ENCODE measurements at regions not wholly inside any gene's neighbourhood (a gene's known extent, or its start where the extent isn't known, plus 50 kb on each side); places are given as distances from the start of the nearest gene placed in this dataset.

DNA sequence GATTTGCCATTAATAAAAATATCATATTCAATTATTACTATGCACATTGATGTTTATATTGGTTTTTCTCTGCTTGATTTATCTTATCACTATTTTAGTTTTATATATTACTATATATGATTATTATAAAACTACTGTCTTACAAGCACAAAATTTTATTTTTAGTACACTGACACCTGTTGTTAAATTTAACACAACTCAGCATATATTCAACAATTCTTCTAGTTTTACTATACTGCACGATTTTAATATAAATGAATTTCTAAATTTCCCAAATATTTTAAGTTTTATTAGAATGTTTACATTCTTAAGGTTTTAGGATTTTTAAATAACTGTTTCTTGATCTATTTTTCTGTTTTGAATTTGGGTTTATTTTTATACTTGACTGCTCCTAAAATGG, 889.8 kb upstream of the GJE1 start:
- TF ChIP-seq, protein P1, sequence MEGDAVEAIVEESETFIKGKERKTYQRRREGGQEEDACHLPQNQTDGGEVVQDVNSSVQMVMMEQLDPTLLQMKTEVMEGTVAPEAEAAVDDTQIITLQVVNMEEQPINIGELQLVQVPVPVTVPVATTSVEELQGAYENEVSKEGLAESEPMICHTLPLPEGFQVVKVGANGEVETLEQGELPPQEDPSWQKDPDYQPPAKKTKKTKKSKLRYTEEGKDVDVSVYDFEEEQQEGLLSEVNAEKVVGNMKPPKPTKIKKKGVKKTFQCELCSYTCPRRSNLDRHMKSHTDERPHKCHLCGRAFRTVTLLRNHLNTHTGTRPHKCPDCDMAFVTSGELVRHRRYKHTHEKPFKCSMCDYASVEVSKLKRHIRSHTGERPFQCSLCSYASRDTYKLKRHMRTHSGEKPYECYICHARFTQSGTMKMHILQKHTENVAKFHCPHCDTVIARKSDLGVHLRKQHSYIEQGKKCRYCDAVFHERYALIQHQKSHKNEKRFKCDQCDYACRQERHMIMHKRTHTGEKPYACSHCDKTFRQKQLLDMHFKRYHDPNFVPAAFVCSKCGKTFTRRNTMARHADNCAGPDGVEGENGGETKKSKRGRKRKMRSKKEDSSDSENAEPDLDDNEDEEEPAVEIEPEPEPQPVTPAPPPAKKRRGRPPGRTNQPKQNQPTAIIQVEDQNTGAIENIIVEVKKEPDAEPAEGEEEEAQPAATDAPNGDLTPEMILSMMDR (IDR thresholded peaks at IDR 0.05): no peak
- TF ChIP-seq POLR2AphosphoS5 (IDR thresholded peaks at IDR 0.05): no peak
- no peak for TF ChIP-seq POLR2A (IDR thresholded peaks at IDR 0.05)
- no peak for TF ChIP-seq EP300 (IDR thresholded peaks at IDR 0.05)
